Fibroblast of skin of right quadriceps (primary cell): ENCODE measurements at regions not wholly inside any gene's neighbourhood (a gene's known extent, or its start where the extent isn't known, plus 50 kb on each side); places are given as distances from the start of the nearest gene placed in this dataset.

Source experiments
- DNase-seq: peaks from one replicate; pipeline ENCODE4 v3.0.0-alpha.2; 2013

DNA sequence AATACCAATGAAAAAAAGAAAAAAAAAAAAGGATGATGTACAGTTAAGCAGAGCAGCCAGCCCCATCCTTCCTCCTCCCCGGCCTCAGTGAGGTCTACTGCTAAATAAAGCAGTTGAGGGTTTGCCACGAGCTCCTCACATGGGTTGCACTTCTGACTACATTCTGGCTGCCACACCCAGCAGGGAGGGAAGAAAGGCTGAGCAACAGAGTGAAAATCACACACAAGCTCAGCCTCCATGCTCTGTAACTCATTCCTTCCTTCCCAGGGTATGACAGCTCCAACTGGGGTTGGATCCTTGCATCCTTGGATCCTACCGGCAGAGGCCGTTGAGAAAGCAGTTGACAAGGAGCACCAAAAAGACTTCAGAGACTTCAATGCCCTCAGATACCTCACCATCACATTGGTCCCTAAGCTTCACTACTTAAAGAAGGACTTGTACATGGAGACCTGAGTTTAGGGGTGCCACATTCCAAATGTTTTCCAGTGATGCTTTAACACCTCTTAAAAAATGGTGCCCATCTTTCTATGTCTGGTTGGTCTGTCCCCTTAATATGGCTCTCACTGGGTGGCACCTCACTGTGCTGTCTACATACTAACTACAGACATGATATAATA is 52.9 kb upstream of the PIK3CG start:
- no peak for DNase-seq

GRCh38 chr7:106813705-106814305 is 51.3 kb upstream of the PIK3CG start:
- peak; percentile 50 for DNase-seq

- DNase-seq = no peak
Observed at GRCh38 chr7:106814887-106815286, 50.2 kb upstream of the PIK3CG start.
